Rectal smooth muscle tissue (tissue), 1 donor: ENCODE measurements at regions not wholly inside any gene's neighbourhood (a gene's known extent, or its start where the extent isn't known, plus 50 kb on each side); places are given as distances from the start of the nearest gene placed in this dataset.

Experiments
- H3K27ac ChIP-seq: one replicate; pipeline ENCODE4 v1.7.0; 2013; ENCODE audit warnings: low read depth, low read length, inconsistent platforms
- H3K27me3 ChIP-seq: one replicate; pipeline ENCODE4 v1.7.0; 2013; ENCODE audit warnings: low read length; ENCODE audit not compliant: control insufficient read depth, insufficient read depth
- H3K36me3 ChIP-seq: one replicate; pipeline ENCODE4 v1.7.0; 2013; ENCODE audit warnings: low read length; ENCODE audit not compliant: control insufficient read depth, insufficient read depth
- H3K4me1 ChIP-seq: one replicate; pipeline ENCODE4 v1.7.0; 2013; ENCODE audit warnings: low read length; ENCODE audit not compliant: control insufficient read depth, insufficient read depth
- H3K4me3 ChIP-seq: one replicate; pipeline ENCODE4 v1.7.0; 2013; ENCODE audit warnings: low read length
- H3K9ac ChIP-seq: one replicate; pipeline ENCODE4 v1.7.0; 2013; ENCODE audit warnings: low read length

DNA sequence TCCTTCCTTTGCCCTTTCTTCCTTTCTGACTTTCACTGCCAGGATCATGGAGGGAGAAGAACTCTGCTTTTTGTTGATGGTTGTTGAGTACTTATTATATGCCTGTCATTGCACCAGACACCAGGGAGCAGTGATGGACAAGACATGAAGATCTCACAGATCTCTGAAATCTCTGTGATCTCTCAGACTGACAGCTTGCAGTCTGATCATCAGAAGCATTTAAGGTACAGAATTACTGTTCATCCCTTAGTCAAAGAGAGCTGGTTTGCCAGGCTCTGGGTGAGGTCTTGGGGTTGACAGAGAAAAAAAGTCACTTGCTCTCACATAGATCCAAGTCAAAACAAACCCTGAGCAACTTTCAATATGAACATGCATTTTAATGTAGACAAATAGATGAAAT lies 299.5 kb upstream of the FMN2 start:
- Histone ChIP-seq H3K4me3 (no peak overlapping the region), H3K9ac (no peak overlapping the region), H3K27me3 (no peaks in the 10 kb centered on the region), H3K36me3 (no peaks in the 10 kb centered on the region), H3K27ac (no peak overlapping the region), H3K4me1 (no peaks in the 10 kb centered on the region)

DNA sequence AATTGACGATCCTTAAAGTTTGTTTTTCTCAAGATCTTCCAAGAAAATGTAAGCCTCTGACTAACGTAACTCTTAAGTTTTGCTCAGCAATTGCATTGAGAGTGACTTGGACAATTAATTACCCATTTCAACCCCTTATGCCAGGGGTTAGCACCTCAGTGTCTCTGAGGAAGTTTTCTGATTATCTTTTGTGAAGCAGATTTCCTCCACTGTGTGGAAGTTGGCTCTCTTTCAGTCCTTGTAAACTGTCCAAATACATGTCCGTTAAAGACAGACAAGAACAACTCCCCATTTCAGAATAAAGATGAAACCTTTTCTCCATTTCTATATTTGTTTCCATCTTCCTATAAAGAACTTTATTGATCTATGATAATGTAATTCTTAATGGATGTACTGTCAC lies 296.4 kb upstream of the FMN2 start:
- H3K27me3 ChIP-seq = no peaks in the 10 kb centered on the region
- H3K4me3 ChIP-seq = no peak overlapping the region
- H3K27ac ChIP-seq = no peak overlapping the region
- no peak overlapping the region for H3K9ac ChIP-seq
- H3K4me1 ChIP-seq = no peaks in the 10 kb centered on the region
- H3K36me3 ChIP-seq = no peaks in the 10 kb centered on the region

GRCh38 chr1:239799617-239800016 lies 292.1 kb upstream of the FMN2 start:
- Histone ChIP-seq H3K27ac (no peak overlapping the region), H3K4me3 (no peak overlapping the region), H3K9ac (no peak overlapping the region), H3K4me1 (no peaks in the 10 kb centered on the region), H3K36me3 (no peaks in the 10 kb centered on the region), H3K27me3 (no peaks in the 10 kb centered on the region)

DNA sequence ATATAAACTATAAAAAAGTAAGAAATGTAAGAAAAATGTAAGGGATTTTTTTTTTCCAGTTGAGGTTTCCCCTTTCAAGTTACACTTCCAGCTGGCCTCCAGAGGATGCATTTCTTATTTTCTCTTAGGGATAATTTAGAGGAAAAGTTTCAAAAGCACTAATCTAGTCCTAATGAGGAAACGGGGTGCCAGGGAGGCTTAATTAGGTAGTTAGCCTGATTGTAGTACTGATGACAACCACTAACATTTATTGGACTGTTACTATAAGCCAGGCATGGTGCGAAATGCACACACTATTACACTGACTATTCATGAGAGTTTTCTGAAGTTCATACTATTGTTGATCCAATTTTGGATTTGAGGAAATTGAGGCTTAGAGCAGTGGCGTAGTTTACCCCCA lies 290.8 kb upstream of the FMN2 start:
- no peaks in the 10 kb centered on the region for H3K36me3 ChIP-seq
- no peak overlapping the region for H3K27ac ChIP-seq
- H3K9ac ChIP-seq = no peak overlapping the region
- H3K4me3 ChIP-seq = no peak overlapping the region
- H3K4me1 ChIP-seq = peaks cover 4% of the 10 kb centered on the region
- no peaks in the 10 kb centered on the region for H3K27me3 ChIP-seq

DNA sequence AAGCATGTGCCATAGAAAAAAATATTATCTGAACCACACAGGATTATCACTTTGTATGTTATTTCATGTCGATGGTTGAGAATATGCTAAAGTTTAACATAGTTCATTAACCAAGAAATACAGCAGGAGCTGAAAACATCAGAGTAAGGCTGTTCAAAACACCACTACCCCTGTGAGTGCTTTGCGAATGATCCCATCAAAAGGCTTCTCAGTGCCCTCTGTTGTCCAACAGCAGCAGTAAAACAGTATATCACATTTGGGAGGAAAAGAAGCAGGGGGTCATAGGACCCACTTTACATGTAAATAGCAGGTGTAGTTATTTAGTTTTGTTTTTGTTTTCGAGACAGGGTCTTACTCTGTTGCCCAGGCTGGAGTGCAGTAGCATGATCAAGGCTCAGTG lies 289.4 kb upstream of the FMN2 start:
- Histone ChIP-seq H3K4me3 (no peak overlapping the region), H3K4me1 (peaks cover 13% of the 10 kb centered on the region), H3K36me3 (no peaks in the 10 kb centered on the region), H3K27ac (no peak overlapping the region), H3K27me3 (no peaks in the 10 kb centered on the region), H3K9ac (no peak overlapping the region)

DNA sequence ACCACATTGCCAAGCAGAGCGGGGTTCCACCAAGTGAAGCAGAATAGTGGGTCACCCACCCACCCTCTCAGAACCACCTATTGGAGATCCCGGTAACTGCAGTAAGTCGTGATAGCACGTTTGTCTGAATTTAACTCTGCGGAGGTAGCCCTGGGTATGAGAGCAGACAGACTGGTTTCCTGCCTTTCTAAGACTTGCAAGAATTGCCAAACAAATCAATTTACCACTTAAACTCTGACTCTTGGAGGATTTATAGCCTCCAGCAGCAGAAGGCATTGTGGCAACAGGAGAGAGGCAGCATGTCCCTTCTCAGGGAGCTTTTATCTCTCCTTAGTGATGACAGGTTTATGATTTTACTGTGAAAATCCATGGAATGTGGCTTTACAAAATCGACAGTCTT lies 287.9 kb upstream of the FMN2 start:
- no peaks in the 10 kb centered on the region for H3K27me3 ChIP-seq
- H3K4me3 ChIP-seq = no peak overlapping the region
- peaks cover 17% of the 10 kb centered on the region for H3K4me1 ChIP-seq
- H3K27ac ChIP-seq = no peak overlapping the region
- no peak overlapping the region for H3K9ac ChIP-seq
- H3K36me3 ChIP-seq = no peaks in the 10 kb centered on the region

GRCh38 chr1:239804266-239804665 lies 287.4 kb upstream of the FMN2 start:
- Histone ChIP-seq H3K27ac (no peak overlapping the region), H3K9ac (no peak overlapping the region), H3K4me1 (peaks cover 17% of the 10 kb centered on the region), H3K36me3 (no peaks in the 10 kb centered on the region), H3K4me3 (no peak overlapping the region), H3K27me3 (no peaks in the 10 kb centered on the region)

DNA sequence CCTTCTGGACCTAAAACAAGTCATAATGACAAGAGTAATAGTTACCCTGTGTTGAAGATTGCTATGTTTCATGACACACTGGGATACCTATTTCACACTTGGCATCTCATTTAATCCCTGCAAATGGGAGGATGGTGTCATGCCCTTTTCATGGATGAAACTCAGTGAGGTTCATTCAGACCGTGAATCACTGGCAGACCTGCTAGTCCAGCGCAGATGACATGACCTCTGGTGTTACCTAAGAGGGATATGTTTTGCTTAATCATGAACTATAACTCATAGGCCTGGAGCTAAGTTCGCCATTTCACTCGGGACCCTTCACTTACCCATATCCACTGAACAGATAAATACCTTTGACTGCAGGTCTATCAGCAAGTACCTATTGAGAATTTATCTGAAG lies 286.6 kb upstream of the FMN2 start:
- Histone ChIP-seq H3K4me1 (peaks cover 21% of the 10 kb centered on the region), H3K27ac (peak overlapping the region; percentile 6), H3K4me3 (no peak overlapping the region), H3K9ac (no peak overlapping the region), H3K36me3 (no peaks in the 10 kb centered on the region), H3K27me3 (no peaks in the 10 kb centered on the region)

GRCh38 chr1:239805851-239806772 lies 285.6 kb upstream of the FMN2 start:
- no peak overlapping the region for H3K4me3 ChIP-seq
- no peaks in the 10 kb centered on the region for H3K27me3 ChIP-seq
- H3K4me1 ChIP-seq = peaks cover 21% of the 10 kb centered on the region
- no peaks in the 10 kb centered on the region for H3K36me3 ChIP-seq
- peak overlapping the region; percentile 48 for H3K27ac ChIP-seq
- H3K9ac ChIP-seq = no peak overlapping the region

- Histone ChIP-seq H3K4me1 (peaks cover 21% of the 10 kb centered on the region), H3K27ac (peak overlapping the region; percentile 48), H3K36me3 (no peaks in the 10 kb centered on the region), H3K4me3 (no peak overlapping the region), H3K9ac (no peak overlapping the region), H3K27me3 (no peaks in the 10 kb centered on the region)
Measured at GRCh38 chr1:239806897-239807296, 284.8 kb upstream of the FMN2 start.

DNA sequence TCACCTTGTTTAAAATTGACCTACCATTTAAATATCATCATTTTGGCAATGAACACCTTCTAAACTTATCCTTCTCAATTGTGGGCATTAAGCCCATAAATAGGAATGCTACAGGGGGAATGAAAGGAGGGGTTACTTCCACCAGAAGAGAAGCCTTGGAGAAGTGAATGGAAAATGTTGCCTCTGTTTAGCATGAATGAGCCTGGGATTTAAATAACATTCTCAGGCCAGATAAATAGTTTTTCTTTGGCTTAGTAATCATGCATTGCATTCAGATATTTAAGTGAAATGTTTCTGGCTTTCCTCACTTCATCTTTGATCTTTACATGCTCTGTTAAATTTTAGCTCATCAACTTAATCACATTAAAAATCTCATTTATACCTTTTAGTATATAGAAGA lies 284.3 kb upstream of the FMN2 start:
- H3K9ac ChIP-seq = no peak overlapping the region
- no peaks in the 10 kb centered on the region for H3K27me3 ChIP-seq
- no peak overlapping the region for H3K27ac ChIP-seq
- H3K36me3 ChIP-seq = no peaks in the 10 kb centered on the region
- H3K4me1 ChIP-seq = peaks cover 21% of the 10 kb centered on the region
- H3K4me3 ChIP-seq = no peak overlapping the region

DNA sequence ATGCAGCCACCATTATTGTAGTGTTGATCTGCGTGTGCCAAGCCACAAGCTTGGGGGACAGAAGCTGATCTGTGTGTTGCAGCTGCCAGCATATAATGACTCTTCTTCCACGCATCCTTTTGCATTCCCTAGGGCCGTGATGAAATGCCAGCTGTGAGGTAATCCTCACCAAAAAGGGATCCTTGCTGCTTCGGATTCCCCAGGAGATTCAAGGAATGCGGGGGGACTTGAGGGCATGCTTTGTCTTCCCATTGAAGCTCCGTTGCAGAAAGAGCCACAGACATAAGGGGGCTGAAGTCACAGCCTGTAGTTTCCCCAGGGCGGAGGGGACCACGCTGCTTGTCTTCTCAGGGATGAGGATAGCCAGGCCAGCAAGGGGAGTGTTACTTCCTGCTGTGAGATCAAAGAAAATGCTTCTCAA lies 281.6 kb upstream of the FMN2 start:
- H3K27me3 ChIP-seq = no peaks in the 10 kb centered on the region
- no peak overlapping the region for H3K27ac ChIP-seq
- no peaks in the 10 kb centered on the region for H3K36me3 ChIP-seq
- no peak overlapping the region for H3K9ac ChIP-seq
- peaks cover 25% of the 10 kb centered on the region for H3K4me1 ChIP-seq
- no peak overlapping the region for H3K4me3 ChIP-seq

GRCh38 chr1:239811211-239811885 lies 280.3 kb upstream of the FMN2 start:
- Histone ChIP-seq H3K4me1 (peaks cover 17% of the 10 kb centered on the region), H3K36me3 (no peaks in the 10 kb centered on the region), H3K27me3 (no peaks in the 10 kb centered on the region), H3K4me3 (no peak overlapping the region), H3K27ac (no peak overlapping the region), H3K9ac (no peak overlapping the region)
